CD4-positive, alpha-beta T cell treated with Interleukin-12 subunit alpha and Interleukin-12 subunit beta, for 1 hour (primary cell): ENCODE measurements at regions not wholly inside any gene's neighbourhood (a gene's known extent, or its start where the extent isn't known, plus 50 kb on each side); places are given as distances from the start of the nearest gene placed in this dataset.
"Not testable (repeated sequence)": the region's sequence is repeated elsewhere in the genome, so short reads cannot be mapped to it uniquely, and the experiment has no call there.

Source experiments
- DNase-seq: peaks from one replicate; pipeline ENCODE4 v3.0.0-alpha.2; 2020

- DNase-seq = no peak
These were observed 178.6 kb downstream of the ZNF674 start for GRCh38 chrX:46366381-46367207.

DNA sequence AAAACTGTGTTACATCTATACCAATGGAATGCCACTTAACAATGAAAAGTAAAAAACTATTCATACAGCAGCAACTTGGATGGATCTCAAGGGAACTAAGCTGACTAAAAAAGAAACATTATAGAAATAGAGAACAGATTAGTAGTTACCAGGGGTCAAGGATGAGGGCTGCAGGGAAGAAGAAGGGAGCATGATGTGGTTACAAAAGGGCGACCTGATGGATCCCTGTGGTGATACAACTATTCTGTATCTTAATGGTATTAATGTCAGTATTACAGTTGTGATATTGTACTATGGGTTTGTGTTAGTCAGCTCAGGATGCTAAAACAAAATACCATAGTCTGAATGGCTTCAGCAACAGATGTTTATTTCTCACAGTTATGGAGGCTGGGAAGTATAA lies 190.7 kb downstream of the ZNF674 start:
- DNase-seq = no peak

DNA sequence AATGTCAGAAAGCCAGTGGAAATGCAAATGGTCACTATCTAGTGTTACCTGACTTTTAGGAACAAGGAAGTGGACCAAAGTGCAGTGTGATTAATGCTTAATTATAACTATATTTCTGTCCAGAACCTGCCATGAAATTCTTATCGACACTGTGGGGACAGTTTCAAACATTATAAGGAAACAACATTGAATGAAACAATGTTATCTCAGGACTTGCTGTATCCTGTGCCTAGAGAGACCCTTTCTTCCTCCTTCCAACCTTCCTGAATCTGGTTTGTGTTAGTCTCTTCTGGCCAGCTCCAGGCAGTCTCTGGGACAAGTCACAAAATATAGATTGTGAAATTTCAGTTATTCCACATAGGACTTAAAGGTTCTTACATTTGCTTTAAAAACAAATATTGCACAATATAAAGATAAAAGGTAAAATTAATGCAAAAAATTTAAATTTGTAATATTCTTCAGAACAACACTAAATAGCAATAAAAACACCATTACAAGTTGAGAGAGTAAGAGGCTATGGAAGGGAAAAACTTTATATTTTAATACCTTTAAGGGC lies 203.4 kb downstream of the ZNF674 start:
- DNase-seq = no peak

GRCh38 chrX:46340696-46341095 lies 204.5 kb downstream of the ZNF674 start:
- DNase-seq = no peak

DNA sequence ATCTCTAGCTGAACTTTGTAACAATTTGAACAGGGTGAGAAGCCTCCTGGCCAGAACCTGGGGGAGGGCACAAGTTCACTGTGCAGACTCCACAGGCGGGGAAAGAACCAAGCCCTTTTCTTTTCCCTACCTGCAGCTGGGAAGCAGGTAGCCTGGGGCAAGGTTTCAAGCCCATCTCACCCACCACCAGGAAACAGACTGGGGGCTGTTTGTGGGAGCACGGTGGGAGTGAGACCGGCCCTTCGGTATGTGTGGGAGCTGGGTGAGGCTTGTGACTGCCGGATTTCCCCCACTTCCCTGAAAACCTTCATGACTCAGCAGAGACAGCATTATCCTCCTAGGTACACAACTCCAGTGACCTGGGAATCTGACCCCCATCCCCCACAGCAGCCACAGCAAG lies 211.7 kb downstream of the ZNF674 start:
- no peak for DNase-seq

DNA sequence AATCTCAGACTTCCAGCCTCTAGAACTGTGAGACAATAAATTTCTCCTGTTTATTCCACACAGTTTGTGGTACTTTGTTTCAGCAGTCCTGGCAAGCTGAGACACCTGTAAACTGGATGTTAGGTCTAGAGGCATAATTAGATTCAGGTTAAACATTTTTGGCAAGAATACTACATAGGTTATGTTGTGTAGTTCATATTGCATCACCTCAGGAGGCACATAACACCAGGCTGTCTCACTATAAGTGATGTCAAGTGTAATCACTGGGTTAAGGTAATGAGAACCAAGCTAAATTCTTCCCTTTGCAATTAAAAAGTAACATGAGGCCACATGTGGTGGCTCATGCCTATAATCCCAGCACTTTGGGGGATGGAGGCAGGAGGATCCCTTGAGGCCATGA lies 214.2 kb downstream of the ZNF674 start:
- DNase-seq = no peak

- no peak for DNase-seq
These were observed 214.7 kb downstream of the ZNF674 start for GRCh38 chrX:46330513-46330912.

- no peak for DNase-seq
These were observed 217.1 kb downstream of the ZNF674 start for GRCh38 chrX:46328133-46328532.

DNA sequence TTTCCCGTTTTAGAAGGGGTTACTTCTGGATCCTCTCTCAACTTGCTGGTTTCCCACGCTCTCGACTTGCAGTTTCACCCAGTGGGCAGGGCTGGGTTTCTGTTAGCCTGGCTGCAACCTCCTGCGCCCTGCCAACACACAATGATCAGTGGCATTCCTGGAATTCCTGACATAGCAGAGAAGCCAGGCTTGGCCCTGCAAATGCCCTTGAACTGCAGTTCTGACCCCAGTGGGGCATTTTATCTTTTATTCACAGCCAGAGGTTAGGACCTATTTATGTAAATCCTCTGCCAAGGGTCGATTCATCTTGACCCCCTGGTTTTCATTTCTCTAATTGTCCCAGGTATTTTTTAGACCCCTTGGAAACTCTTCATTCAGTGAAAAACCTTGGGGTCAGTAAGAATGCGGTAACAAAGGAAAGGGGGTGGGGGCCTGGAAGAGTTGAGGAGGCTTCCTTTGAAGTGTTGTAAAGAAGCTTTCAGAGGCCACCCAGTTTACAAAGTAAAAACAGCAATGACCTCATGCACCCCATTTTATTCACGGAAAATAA lies 217.6 kb downstream of the ZNF674 start:
- DNase-seq = no peak

GRCh38 chrX:46326161-46326560 lies 219.1 kb downstream of the ZNF674 start:
- no peak for DNase-seq

GRCh38 chrX:46325312-46325877 lies 219.8 kb downstream of the ZNF674 start:
- no peak for DNase-seq

- no peak for DNase-seq
These were observed 221.1 kb downstream of the ZNF674 start for GRCh38 chrX:46324166-46324565.

GRCh38 chrX:46322929-46323328 lies 222.3 kb downstream of the ZNF674 start:
- DNase-seq = not testable (repeated sequence)

GRCh38 chrX:46321676-46322075 lies 223.5 kb downstream of the ZNF674 start:
- no peak for DNase-seq

DNA sequence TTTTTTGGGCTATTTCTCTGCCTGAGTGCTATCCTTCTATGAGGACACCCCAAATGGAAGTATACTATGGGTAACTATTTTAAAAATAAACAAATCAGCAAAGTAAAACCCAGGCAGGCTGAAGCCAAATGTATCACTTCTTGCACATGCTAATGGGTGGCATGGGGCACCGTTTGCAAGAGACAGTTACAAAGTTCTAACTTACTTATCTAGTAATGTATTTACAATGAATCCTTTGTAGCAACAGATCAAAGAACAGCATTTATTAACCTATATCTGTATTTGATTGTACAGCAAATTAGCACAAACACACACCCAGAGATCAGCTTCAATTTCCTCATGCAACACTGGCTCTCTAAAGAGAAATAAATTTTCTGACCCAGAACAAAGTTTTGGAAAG lies 225.5 kb downstream of the ZNF674 start:
- no peak for DNase-seq

DNA sequence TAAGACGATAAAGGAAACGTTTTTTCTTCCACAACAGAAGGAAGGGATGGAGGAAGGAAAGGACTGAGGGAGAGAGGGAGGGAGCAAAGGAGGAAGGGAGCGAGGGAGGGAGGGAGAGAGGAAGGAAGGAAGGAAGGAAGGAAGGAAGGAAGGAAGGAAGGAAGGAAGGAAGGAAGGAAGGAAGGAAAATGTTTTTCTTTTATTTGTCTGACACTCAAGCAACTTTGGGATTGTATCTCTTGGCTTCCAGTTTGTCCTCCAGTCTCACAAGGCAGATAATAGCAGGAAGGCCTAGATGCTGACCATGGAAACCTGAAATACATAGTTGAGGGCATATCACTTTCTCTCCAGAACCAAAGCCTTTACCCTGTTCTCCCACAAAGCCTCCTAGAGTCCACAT lies 226.7 kb downstream of the ZNF674 start:
- no peak for DNase-seq

GRCh38 chrX:46317163-46317562 lies 228.1 kb downstream of the ZNF674 start:
- no peak for DNase-seq

DNA sequence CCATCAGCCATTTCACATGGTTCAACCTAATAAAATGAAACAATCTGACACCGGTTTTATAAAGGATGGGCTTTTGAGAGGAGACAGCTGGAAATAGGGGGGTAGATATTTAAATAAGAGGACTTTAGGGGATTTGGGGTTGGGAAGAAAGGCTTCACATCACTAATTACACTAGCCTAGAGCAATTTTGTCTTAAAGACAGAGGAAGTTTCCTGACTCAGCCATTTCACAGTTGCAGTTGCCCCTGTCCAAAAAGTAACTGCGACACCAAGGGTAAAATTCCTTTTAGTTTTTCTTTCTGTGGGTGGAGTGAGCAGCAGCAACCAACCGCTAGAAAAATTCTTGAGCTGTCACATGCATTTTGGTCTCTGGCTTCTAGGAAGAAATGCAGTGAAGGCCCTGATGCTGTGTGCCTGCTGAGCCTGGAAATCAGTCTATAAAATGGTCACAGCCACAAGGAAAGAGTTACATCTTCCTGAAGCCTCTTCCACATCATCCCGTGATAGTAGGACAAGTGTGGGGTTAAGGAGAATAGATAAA lies 233.6 kb downstream of the ZNF674 start:
- no peak for DNase-seq

DNA sequence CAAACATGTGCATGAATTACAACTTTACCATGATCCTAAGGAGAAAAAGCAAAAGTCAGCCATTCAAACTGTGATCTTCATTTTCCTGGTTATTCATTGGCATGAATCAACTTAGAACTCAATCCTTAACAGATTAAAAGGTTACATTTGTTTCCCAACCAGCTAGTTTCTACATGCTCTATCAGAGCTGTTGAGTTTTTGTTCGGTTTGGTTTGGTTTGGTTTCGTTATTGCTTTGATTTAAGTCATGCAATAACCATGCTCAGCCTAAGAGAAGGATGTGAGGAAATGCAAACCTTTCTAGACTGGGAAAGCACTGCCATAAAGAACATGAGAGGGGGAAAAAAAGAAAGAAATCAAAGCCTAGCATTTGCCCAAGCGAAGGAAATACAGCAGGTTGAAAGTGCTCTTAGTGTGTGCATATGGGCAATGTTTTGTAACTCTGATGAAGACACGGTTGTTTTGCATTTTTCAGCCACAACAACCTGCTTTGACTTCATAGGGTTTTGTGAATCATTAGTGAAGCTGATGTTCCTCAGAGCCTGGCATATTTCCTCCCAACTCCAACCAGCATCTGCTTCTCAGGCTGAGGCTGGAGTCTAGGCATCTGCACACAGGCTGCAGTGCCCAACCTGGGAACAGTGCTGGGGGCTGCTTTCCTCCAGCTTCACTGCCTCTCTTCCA lies 234.3 kb downstream of the ZNF674 start:
- no peak for DNase-seq

GRCh38 chrX:46308110-46308509 lies 237.1 kb downstream of the ZNF674 start:
- DNase-seq = no peak

DNA sequence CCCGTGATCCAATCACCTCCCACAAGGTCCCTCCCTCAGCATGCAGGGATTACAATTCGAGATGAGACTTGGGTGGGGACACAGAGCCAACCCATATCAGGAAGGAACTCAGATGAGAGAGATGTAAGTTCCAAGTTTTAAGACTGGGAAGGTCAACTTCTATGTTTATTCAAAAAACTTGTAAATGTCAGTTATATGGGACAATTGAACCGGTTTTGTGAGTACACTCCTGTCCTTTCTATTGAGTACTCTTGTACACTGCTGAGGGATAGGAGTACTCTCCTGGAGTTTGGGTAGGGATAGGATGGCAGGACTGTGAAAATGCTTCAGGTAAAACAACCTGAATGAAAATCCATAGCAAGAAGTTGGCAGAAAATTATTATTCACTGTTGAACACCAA lies 239.1 kb downstream of the ZNF674 start:
- no peak for DNase-seq

- no peak for DNase-seq
These were observed 239.8 kb downstream of the ZNF674 start for GRCh38 chrX:46305431-46305830.

DNA sequence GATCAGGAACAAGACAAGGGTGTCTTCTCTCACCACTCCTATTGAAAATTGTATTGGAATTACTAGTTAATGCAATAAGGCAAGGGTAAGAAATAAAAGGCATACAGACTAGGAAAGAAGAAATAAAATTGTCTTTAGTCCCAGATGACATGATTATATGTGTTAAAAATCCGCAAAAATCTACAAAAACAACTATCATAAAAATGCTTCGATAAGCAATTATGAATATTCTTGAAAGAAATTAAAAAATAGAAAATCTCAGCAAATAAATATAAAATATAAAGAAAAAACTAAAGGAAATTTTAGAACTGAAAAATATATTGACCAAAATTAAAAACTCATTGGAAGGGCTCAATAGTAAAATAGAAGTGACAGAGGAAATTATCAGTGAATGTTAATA lies 243.3 kb downstream of the ZNF674 start:
- no peak for DNase-seq
